ENCODE measurements at regions not wholly inside any gene's neighbourhood (a gene's known extent, or its start where the extent isn't known, plus 50 kb on each side); places are given as distances from the start of the nearest gene placed in this dataset.

GRCh38 chr12:14283489-14284144 is 81.9 kb upstream of the ATF7IP start:
- no peak for DNase-seq

DNA sequence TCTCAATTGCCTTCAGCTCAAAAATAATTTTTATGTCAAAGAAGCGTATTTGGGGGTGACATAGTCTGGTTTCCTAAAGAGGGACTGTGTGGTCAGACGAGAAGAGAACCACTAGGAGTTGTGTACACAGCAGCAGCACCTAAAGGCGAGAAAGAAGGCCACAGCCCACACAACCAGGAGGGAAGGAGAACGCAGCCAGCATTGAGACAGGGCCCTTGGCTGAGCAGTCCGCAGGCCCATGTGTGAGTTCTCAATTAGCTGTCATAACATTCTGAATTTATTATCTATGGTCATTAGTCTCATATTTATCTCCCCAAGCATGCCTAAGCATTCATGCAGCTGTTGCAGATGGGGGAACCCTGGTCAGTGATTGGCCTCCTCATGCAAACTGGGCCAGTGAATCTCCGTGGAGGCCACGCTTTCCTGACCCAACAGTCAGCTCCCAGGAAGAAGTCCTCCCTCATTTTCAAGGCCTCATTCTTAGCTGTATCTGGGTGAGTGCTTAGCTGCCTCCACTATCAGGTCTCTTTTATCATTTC is 81.2 kb upstream of the ATF7IP start:
- DNase-seq: no peak

DNA sequence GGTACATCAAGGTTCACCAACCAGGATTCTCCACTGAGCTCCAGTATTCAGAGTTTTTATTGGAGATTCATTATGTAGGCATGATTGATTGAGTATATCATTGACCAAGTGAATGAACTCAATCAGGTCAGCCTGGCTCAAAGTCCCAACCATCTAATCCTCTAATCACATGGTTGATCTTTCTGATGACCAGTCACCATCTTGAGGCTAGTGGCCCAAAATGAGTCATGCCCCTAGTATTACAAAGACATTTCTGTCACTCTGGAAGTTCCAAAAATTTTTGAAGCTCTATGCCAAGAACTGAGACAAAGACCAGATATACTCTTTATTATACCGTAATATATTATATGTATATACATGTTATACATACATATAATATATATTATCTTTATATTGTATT is 75.9 kb upstream of the ATF7IP start:
- no peak for DNase-seq

DNA sequence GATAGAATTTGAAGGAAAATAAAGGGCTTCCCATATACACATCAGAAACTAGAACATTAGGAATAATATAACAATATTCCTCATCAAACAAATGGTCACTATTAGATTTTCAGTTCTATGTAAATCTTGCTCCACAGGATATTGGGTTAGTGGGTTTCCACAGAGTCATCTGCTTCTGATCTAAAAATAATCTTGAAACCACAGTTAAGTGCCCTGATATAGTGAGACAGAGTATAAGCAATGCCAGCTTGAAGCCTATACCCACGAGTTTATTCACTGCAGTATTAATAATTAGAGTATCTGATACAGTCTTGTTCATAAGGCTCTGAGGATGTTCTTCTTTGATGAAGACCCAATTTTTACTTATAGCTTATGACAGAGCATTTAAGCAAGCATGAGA is 74.5 kb upstream of the ATF7IP start:
- no peak for DNase-seq

DNA sequence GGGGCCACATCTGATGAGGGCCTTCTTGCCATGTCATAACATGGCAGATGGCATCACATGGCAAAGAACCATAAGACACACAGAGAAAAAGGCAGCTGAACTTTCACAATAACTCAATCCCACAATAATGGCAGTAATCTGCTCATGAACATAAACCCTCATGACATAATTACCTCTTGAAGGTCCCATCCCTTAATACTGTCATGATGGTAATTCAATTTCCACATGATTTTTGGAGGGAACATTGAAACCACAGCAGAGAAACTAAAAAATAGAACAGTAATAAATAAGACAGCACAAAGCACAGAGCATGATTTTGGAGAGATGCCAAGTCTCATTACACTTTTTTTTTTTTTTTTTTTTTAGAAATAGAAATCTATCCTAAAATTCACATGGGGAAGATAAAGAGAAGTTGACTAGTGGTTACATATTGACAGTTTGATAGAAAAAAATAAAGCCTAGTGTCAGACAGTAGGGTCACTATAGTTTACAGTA is 61.8 kb upstream of the ATF7IP start:
- no peak for DNase-seq

DNA sequence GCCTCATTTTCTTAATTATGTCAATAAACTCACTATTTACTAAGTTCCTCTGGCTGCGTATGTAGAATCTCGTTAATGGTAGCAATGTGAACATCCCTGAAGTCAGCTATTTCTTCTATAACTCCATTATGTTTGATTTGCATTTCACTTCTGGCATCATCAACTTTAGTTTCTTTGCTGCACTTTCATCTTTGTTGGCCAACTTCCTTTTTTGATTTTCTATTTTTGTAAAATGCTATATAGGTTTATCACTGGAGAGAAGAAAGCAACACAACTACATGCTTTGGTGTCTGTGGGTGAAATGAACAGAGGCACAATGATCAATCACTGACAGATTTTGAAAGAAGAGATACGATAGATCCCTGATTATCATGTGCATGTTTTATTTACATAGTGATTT is 58.5 kb upstream of the ATF7IP start:
- no peak for DNase-seq

GRCh38 chr12:14308516-14308915 is 57.0 kb upstream of the ATF7IP start:
- DNase-seq: no peak

DNA sequence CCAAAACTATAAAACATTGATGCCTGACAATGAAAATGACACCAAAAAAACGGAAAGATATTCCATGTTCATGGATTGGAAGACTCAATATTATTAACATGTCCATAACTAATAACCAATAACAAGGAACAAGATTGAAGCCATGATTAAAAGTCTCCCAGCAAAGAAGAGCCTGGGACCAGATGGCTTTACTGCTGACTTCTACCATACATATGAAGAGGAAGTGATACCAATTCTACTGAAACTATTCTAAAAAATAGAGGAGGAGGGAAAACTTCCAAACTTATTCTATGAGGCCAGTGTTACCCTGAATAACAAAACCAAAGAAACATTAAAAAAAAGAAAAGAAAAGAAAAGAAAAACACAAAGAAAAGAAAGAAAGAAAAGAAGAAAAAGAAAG is 54.6 kb upstream of the ATF7IP start:
- no peak for DNase-seq

- DNase-seq: no peak
These were observed 51.9 kb upstream of the ATF7IP start for GRCh38 chr12:14313379-14314138.

- no peak for DNase-seq
These were observed 50.7 kb upstream of the ATF7IP start for GRCh38 chr12:14314801-14315200.

DNA sequence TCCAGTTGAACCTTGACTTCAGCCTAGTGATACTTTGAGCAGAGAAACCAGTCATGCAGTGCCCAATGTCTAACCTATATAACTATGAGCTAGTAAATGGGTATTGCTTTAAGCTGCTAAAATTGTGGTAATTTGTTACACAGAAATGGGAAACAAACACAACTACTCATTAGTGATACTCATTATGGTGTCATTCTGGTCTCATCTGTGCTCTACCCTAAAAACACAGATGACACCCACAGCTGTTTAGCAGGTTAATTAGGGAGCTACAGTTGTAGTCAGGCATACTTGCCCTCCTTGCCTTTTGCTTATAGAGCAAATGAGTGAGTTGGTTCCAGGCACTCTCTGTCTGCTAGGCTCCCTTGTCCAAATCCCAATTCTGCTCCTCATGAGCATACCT is 50.0 kb upstream of the ATF7IP start:
- DNase-seq: no peak

Measured in activated CD8-positive, alpha-beta memory T cell treated with anti-CD3 and anti-CD28 coated beads, Interleukin-2, amount 50 U/mL, for 48 hours (primary cell).